ENCODE measurements at regions not wholly inside any gene's neighbourhood (a gene's known extent, or its start where the extent isn't known, plus 50 kb on each side); places are given as distances from the start of the nearest gene placed in this dataset.
A peak's percentile ranks its signal among the peaks of the same experiment; 100 is the strongest.

DNA sequence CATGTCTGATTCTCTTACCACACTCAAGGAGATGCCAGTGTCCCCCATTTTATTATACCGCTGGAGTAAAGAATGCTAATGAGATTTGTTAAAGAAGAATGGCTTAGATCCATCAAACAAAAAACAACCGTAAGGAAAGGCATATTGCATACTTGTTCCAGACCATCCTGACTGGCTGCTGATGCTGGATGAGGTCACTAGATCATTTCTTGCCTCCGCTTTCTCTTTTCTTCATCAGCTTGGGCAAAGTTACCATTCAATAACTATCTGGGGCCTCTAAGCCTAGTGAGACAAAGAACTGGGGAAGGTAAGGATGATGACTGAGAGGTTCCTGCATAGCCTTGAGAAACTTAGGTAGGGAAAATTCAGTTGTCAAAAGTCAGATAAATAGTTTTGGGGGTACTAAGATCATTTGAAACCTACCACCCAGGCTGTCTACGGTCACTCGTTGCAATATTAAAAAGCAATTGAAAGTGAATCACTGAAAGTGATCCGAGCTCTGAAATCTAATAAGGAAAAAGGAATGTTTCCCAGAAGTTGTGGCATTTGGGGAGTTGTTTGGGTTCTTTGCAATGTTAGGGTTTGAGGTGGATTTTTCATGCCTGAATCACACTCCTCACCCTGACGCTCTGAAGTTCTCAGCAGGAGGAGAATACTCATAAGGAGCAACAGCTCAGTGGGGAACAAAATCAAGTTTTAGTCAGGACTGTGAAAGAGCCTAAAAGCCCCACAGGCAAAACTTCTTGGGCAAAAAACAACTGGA, 176.8 kb downstream of the HHIPL2 start:
- ATAC-seq, result peak; percentile 67
- TF ChIP-seq OSR1 (CRISPR knock-in tag; IDR thresholded peaks at IDR 0.05), result 0 out of 2 replicates have a peak, but pooled peaks have one; percentile 71
- TF ChIP-seq ZC3H10 (CRISPR knock-in tag; IDR thresholded peaks at IDR 0.05), result peak; percentile 28; the same call in 1 of the 2 replicates
- TF ChIP-seq ARNTL (CRISPR knock-in tag; IDR thresholded peaks at IDR 0.05; ENCODE audit: borderline replicate concordance, low read depth), result no peak

DNA sequence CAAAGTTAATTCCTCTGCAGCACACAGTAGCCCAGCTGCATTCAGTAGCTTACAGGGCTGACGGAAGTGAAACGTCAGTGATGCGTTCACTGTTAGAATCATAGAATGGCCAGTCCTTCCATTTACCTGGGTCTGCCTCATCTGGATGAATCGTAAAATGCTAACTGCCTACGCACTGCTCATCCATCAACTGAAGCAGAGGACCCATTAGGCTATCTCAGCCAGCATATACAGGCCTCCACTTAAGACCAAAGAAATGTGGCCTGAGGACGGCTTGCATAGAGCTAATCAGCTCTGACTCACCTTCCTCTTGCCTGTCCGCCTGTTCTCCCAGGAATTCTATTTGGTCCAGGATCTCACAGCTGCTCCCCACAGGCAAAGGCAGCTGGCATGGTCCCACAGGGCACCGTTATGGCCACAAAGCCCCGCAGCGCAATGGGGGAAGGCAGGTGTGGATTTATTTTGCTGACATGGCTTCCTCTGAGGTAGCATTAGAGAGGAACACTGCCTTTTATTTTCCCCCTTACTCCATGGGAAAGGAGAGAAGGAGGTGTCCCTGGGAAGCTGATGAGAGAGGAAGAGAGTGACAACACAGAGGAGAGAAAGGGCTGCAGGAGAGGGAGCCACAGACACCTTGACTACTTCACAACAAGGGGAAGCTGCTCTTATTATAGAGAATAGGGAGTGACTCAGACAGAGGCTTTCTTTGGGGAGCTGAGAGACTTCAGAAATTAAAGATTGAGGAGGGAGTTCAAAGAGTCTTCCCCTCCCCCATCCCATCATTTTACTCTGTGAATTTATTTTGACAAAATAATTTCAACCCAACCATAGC, 177.6 kb downstream of the HHIPL2 start:
- 0 out of 2 replicates have a peak, but pooled peaks have one; percentile 19 for TF ChIP-seq OSR1 (CRISPR knock-in tag; IDR thresholded peaks at IDR 0.05)
- no peak for TF ChIP-seq ZNF565 (CRISPR knock-in tag; conservative IDR thresholded peaks at IDR 0.05; ENCODE audit: low read depth)
- peak; percentile 50; the same call in 2 of the 3 replicates for ATAC-seq

DNA sequence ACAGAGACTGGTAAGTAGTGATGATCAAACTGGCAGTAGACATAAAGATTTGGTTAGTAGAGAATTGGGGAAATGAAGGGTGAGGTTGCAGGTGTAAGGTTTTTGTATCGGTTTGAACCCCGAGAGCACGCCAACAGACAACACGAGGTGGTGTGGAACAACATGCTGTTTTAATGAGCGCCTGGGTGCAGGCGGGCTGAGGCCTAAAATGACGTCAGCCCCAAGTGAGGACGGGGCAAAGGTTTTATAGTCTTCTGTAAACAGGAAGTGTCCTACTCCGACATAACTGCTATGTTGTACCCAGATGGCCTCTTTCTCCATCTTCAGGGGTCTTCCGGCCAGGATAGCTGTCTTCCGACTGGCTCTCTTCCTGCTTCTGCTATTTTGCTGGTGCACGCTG, 178.8 kb downstream of the HHIPL2 start:
- ATAC-seq, result no peak

DNA sequence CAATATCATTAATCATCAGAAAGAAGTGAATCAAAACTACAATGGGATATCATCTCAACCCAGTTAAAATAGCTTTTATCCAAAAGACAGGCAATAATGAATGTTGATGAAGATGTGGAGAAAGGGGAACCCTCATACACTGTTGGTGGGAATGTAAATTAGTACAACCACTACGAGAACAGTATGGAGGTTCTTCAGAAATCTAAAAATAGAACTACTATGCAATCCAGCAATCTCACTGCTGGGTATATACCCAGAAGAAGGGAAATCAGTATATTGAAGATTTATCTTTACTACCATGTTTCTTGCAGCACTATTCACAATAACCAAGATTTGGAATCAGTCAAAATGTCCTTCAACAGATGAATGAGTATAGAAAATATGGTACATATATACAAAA, 189.8 kb downstream of the HHIPL2 start:
- ATAC-seq, result no peak
- TF ChIP-seq ZNF70 (CRISPR knock-in tag; IDR thresholded peaks at IDR 0.05) (no peak), ZNF565 (CRISPR knock-in tag; conservative IDR thresholded peaks at IDR 0.05; ENCODE audit: low read depth) (no peak), ISL1 (CRISPR knock-in tag; IDR thresholded peaks at IDR 0.05) (no peak), RARB (CRISPR knock-in tag; IDR thresholded peaks at IDR 0.05) (no peak), OSR1 (CRISPR knock-in tag; IDR thresholded peaks at IDR 0.05) (no peak), CSDC2 (CRISPR knock-in tag; IDR thresholded peaks at IDR 0.05) (no peak), SNAI2 (CRISPR knock-in tag; IDR thresholded peaks at IDR 0.05) (no peak), ESRRG (CRISPR knock-in tag; IDR thresholded peaks at IDR 0.05) (no peak), GLIS3 (CRISPR knock-in tag; IDR thresholded peaks at IDR 0.05) (no peak), PPARA (CRISPR knock-in tag; IDR thresholded peaks at IDR 0.05; ENCODE audit: borderline replicate concordance) (no peak), ZFP3 (CRISPR knock-in tag; IDR thresholded peaks at IDR 0.05) (no peak), ZFP30 (CRISPR knock-in tag; IDR thresholded peaks at IDR 0.05) (no peak), ZC3H10 (CRISPR knock-in tag; IDR thresholded peaks at IDR 0.05) (no peak), TCF4 (CRISPR knock-in tag; IDR thresholded peaks at IDR 0.05; ENCODE audit: borderline replicate concordance) (no peak), ZNF8 (CRISPR knock-in tag; IDR thresholded peaks at IDR 0.05) (no peak), TOX (CRISPR knock-in tag; IDR thresholded peaks at IDR 0.05; ENCODE audit: borderline replicate concordance) (no peak)
- TF ChIP-seq, protein P1, sequence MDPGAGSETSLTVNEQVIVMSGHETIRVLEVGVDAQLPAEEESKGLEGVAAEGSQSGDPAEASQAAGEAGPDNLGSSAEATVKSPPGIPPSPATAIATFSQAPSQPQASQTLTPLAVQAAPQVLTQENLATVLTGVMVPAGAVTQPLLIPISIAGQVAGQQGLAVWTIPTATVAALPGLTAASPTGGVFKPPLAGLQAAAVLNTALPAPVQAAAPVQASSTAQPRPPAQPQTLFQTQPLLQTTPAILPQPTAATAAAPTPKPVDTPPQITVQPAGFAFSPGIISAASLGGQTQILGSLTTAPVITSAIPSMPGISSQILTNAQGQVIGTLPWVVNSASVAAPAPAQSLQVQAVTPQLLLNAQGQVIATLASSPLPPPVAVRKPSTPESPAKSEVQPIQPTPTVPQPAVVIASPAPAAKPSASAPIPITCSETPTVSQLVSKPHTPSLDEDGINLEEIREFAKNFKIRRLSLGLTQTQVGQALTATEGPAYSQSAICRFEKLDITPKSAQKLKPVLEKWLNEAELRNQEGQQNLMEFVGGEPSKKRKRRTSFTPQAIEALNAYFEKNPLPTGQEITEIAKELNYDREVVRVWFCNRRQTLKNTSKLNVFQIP (CRISPR knock-in tag; IDR thresholded peaks at IDR 0.05; ENCODE audit: borderline replicate concordance, low read depth), result no peak
- TF ChIP-seq, protein P2, sequence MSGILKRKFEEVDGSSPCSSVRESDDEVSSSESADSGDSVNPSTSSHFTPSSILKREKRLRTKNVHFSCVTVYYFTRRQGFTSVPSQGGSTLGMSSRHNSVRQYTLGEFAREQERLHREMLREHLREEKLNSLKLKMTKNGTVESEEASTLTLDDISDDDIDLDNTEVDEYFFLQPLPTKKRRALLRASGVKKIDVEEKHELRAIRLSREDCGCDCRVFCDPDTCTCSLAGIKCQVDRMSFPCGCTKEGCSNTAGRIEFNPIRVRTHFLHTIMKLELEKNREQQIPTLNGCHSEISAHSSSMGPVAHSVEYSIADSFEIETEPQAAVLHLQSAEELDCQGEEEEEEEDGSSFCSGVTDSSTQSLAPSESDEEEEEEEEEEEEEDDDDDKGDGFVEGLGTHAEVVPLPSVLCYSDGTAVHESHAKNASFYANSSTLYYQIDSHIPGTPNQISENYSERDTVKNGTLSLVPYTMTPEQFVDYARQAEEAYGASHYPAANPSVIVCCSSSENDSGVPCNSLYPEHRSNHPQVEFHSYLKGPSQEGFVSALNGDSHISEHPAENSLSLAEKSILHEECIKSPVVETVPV (CRISPR knock-in tag; IDR thresholded peaks at IDR 0.05), result no peak
- TF ChIP-seq, protein P3, sequence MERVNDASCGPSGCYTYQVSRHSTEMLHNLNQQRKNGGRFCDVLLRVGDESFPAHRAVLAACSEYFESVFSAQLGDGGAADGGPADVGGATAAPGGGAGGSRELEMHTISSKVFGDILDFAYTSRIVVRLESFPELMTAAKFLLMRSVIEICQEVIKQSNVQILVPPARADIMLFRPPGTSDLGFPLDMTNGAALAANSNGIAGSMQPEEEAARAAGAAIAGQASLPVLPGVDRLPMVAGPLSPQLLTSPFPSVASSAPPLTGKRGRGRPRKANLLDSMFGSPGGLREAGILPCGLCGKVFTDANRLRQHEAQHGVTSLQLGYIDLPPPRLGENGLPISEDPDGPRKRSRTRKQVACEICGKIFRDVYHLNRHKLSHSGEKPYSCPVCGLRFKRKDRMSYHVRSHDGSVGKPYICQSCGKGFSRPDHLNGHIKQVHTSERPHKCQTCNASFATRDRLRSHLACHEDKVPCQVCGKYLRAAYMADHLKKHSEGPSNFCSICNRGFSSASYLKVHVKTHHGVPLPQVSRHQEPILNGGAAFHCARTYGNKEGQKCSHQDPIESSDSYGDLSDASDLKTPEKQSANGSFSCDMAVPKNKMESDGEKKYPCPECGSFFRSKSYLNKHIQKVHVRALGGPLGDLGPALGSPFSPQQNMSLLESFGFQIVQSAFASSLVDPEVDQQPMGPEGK (CRISPR knock-in tag; IDR thresholded peaks at IDR 0.05; ENCODE audit: borderline replicate concordance), result no peak
- TF ChIP-seq, protein P4, sequence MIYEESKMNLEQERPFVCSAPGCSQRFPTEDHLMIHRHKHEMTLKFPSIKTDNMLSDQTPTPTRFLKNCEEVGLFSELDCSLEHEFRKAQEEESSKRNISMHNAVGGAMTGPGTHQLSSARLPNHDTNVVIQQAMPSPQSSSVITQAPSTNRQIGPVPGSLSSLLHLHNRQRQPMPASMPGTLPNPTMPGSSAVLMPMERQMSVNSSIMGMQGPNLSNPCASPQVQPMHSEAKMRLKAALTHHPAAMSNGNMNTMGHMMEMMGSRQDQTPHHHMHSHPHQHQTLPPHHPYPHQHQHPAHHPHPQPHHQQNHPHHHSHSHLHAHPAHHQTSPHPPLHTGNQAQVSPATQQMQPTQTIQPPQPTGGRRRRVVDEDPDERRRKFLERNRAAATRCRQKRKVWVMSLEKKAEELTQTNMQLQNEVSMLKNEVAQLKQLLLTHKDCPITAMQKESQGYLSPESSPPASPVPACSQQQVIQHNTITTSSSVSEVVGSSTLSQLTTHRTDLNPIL (CRISPR knock-in tag; IDR thresholded peaks at IDR 0.05; ENCODE audit: low read depth), result no peak

More for the DNA sequence above, 178.8 kb downstream of the HHIPL2 start:
- TF ChIP-seq ZNF565 (CRISPR knock-in tag; conservative IDR thresholded peaks at IDR 0.05; ENCODE audit: low read depth), result no peak

Data from SK-N-SH treated with all-trans-retinoic acid at 6 μM for 48 hours (cell line).